ENCODE measurements at regions not wholly inside any gene's neighbourhood (a gene's known extent, or its start where the extent isn't known, plus 50 kb on each side); places are given as distances from the start of the nearest gene placed in this dataset.

- TF ChIP-seq POLR2A (IDR thresholded peaks at IDR 0.05) (no peak), CTCF (IDR thresholded peaks at IDR 0.05) (no peak)
Observed at GRCh38 chr3:73966733-73967132, 342.0 kb upstream of the PDZRN3 start.

All from prostate gland (tissue), 2 donors.